K562 (cell line): ENCODE measurements at regions not wholly inside any gene's neighbourhood (a gene's known extent, or its start where the extent isn't known, plus 50 kb on each side); places are given as distances from the start of the nearest gene placed in this dataset.

Experiments used
- HNRNPK ChIP-seq: fragments of 200-400 bp; formaldehyde crosslinking; IDR thresholded peaks from one replicate; pipeline ENCODE4 v1.6.1; 2018; ENCODE audit warnings: mild to moderate bottlenecking, low read depth, low read length; ENCODE audit not compliant: poor library complexity, severe bottlenecking
- IFI16 ChIP-seq: fragments of 250-450 bp; sonication (Bioruptor Pico); IDR thresholded peaks from 2 replicates; pipeline ENCODE4 v2.1.2; 2022; ENCODE audit warnings: mild to moderate bottlenecking, inconsistent platforms
- MAFK ChIP-seq: IDR thresholded peaks from 2 replicates; pipeline ENCODE4 v1.6.1; 2011; ENCODE audit warnings: low read length, improper control_type of control experiment
- NCOA4 ChIP-seq: fragments of 450-650 bp; IDR thresholded peaks from 2 replicates; pipeline ENCODE4 v1.6.1; 2018; ENCODE audit warnings: mild to moderate bottlenecking; ENCODE audit not compliant: partially characterized antibody
- NFE2 ChIP-seq: IDR thresholded peaks from 2 replicates; pipeline ENCODE4 v1.6.1; 2014; ENCODE audit warnings: antibody characterized with exemption, low read depth
- SIN3A ChIP-seq, 2 experiments: fragments of 150-350 bp in 1 of 2; IDR thresholded peaks; 2 replicates each; pipeline ENCODE4 v1.6.1; 2011 to 2016; ENCODE audit warnings: borderline replicate concordance in 2 of 2, low read depth in 2 of 2, low read length in 2 of 2, mild to moderate bottlenecking in 2 of 2, moderate library complexity in 2 of 2; ENCODE audit not compliant: control insufficient read depth in 1 of 2
- U2AF1 ChIP-seq: fragments of 200-400 bp; formaldehyde crosslinking; optimal IDR thresholded peaks from 2 replicates; pipeline ENCODE3; 2017; ENCODE audit warnings: mild to moderate bottlenecking, low read depth, low read length, moderate library complexity
- TF ChIP-seq, protein P1 (sequence below): sonication (generic); formaldehyde crosslinking; IDR thresholded peaks from 2 replicates; pipeline ENCODE4 v1.8.1; 2023; ENCODE audit warnings: mild to moderate bottlenecking, missing genetic modification reagents

DNA sequence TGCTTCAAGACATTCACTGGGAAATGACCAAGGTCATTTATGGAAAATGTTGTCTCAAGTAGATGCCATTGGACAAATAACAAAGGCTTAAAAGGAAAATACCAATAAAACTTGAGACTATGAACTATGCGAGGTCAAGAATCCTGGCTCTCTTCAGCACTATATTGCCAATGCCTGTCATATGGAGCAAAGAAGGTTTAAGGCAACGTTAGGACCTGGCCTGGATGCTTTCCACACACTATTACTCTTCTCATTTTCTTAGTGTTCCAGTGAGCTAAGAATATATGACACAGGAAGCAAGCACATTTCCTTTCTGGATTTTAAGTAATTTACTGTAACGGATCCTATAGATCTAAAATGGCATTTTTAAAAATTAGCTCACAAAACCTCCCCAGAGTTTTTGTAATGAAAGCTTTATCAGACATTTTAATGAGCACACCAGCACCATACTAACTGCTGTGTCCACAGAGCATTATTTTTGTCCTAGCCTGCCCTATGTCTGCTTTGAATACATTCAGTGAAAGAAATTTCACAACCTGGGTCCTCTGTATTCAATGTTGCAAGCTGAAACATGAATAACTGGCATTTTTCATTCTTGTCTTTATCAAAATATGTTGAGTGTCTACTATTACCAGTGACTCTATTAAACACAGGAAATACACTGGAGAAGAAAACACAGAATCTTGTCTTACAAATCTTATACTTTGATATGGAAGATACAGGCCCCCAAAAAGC, 315.6 kb downstream of the CETN3 start (continued):
- TF ChIP-seq, protein P1, sequence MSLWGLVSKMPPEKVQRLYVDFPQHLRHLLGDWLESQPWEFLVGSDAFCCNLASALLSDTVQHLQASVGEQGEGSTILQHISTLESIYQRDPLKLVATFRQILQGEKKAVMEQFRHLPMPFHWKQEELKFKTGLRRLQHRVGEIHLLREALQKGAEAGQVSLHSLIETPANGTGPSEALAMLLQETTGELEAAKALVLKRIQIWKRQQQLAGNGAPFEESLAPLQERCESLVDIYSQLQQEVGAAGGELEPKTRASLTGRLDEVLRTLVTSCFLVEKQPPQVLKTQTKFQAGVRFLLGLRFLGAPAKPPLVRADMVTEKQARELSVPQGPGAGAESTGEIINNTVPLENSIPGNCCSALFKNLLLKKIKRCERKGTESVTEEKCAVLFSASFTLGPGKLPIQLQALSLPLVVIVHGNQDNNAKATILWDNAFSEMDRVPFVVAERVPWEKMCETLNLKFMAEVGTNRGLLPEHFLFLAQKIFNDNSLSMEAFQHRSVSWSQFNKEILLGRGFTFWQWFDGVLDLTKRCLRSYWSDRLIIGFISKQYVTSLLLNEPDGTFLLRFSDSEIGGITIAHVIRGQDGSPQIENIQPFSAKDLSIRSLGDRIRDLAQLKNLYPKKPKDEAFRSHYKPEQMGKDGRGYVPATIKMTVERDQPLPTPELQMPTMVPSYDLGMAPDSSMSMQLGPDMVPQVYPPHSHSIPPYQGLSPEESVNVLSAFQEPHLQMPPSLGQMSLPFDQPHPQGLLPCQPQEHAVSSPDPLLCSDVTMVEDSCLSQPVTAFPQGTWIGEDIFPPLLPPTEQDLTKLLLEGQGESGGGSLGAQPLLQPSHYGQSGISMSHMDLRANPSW (CRISPR knock-in tag) = no peak
- no peak for TF ChIP-seq NFE2
- TF ChIP-seq U2AF1 = no peak
- TF ChIP-seq HNRNPK = no peak
- no peak for TF ChIP-seq SIN3A (IDR thresholded peaks at IDR 0.05; ENCODE audit: borderline replicate concordance in 2 of 2, control insufficient read depth in 1 of 2, low read depth in 2 of 2, low read length in 2 of 2)
- TF ChIP-seq IFI16 (CRISPR knock-in tag) = no peak
- no peak for TF ChIP-seq NCOA4
- TF ChIP-seq MAFK = no peak
